HCT116 (cell line): ENCODE measurements at regions not wholly inside any gene's neighbourhood (a gene's known extent, or its start where the extent isn't known, plus 50 kb on each side); places are given as distances from the start of the nearest gene placed in this dataset.

Experiments used
- ATF3 ChIP-seq: IDR thresholded peaks from 2 replicates; pipeline ENCODE4 v1.6.1; 2012
- CEBPB ChIP-seq: IDR thresholded peaks from 2 replicates; pipeline ENCODE4 v1.6.1; 2012; ENCODE audit warnings: low read depth
- EZH2 ChIP-seq: fragments of 200-600 bp; sonication (generic); IDR thresholded peaks from 2 replicates; pipeline ENCODE4 v1.6.1; 2017; ENCODE audit warnings: antibody characterized with exemption, mixed run types
- EZH2phosphoT487 ChIP-seq: fragments of 200-600 bp; IDR thresholded peaks from 2 replicates; pipeline ENCODE4 v1.6.1; 2018; ENCODE audit warnings: antibody characterized with exemption, borderline replicate concordance
- POLR2A ChIP-seq: IDR thresholded peaks from 2 replicates; pipeline ENCODE4 v1.7.0; 2011; ENCODE audit warnings: borderline replicate concordance; ENCODE audit not compliant: insufficient read depth, insufficient read length; ENCODE audit errors: extremely low read depth
- POLR2AphosphoS5 ChIP-seq: IDR thresholded peaks from 2 replicates; pipeline ENCODE4 v1.6.1; 2011; ENCODE audit warnings: mild to moderate bottlenecking, low read depth, low read length, moderate library complexity
- REST ChIP-seq: IDR thresholded peaks from 2 replicates; pipeline ENCODE4 v1.6.1; 2012; ENCODE audit warnings: low read depth
- SP1 ChIP-seq: IDR thresholded peaks from 2 replicates; pipeline ENCODE4 v1.6.1; 2012; ENCODE audit warnings: low read depth
- TF ChIP-seq, protein P1 (sequence below), 3 experiments: fragments of 200-600 bp in 1 of 3; sonication (generic) in 1 of 3; IDR thresholded peaks in 2 of 3; conservative IDR thresholded peaks in 1 of 3; 2 replicates each; pipeline ENCODE4 v1.5.1; 2012 to 2017; ENCODE audit warnings: low read depth in 2 of 3, low read length in 2 of 3, antibody characterized with exemption in 1 of 3, borderline replicate concordance in 1 of 3, control low read depth in 1 of 3, mild to moderate bottlenecking in 1 of 3, mixed read lengths in 1 of 3, mixed run types in 1 of 3, moderate library complexity in 1 of 3; ENCODE audit not compliant: insufficient read depth in 1 of 3

DNA sequence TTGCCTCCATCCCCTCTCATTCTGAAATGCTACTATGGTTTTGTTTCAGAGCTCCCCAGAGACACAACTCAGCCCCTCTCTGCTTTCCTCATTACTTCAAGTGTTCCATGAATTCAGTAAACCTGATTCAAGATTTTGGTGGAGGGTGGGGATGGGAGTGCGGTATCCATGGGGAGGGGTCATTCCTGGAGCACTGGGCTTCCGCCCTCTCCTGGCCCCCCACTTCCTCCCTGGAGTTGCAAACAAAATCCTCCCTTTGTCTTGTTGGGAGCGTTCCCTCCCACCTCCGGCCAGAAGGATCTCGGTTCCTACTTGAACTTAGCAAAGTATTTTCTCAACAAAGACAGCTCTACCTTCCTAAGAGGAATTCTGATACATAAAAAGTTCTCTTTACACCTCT, 71.8 kb upstream of the LTA4H start:
- no peak for TF ChIP-seq REST
- TF ChIP-seq POLR2A: no peak
- TF ChIP-seq, protein P1, sequence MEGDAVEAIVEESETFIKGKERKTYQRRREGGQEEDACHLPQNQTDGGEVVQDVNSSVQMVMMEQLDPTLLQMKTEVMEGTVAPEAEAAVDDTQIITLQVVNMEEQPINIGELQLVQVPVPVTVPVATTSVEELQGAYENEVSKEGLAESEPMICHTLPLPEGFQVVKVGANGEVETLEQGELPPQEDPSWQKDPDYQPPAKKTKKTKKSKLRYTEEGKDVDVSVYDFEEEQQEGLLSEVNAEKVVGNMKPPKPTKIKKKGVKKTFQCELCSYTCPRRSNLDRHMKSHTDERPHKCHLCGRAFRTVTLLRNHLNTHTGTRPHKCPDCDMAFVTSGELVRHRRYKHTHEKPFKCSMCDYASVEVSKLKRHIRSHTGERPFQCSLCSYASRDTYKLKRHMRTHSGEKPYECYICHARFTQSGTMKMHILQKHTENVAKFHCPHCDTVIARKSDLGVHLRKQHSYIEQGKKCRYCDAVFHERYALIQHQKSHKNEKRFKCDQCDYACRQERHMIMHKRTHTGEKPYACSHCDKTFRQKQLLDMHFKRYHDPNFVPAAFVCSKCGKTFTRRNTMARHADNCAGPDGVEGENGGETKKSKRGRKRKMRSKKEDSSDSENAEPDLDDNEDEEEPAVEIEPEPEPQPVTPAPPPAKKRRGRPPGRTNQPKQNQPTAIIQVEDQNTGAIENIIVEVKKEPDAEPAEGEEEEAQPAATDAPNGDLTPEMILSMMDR (IDR thresholded peaks at IDR 0.05 in 2 of 3, conservative IDR thresholded peaks at IDR 0.05 in 1 of 3; ENCODE audit: borderline replicate concordance in 1 of 3, insufficient read depth in 1 of 3, low read depth in 2 of 3, low read length in 2 of 3): no peak
- no peak for TF ChIP-seq EZH2
- TF ChIP-seq EZH2phosphoT487: no peak
- TF ChIP-seq POLR2AphosphoS5: no peak
- no peak for TF ChIP-seq SP1
- no peak for TF ChIP-seq ATF3
- no peak for TF ChIP-seq CEBPB
